WTC11 (cell line): ENCODE measurements at regions not wholly inside any gene's neighbourhood (a gene's known extent, or its start where the extent isn't known, plus 50 kb on each side); places are given as distances from the start of the nearest gene placed in this dataset.

ENCODE experiments used
- ATAC-seq: fragments of 200-7000 bp; cut with Tn5 transposase; 2 replicates; pipeline ENCODE4 v1.10.0; 2021; ENCODE audit warnings: mild to moderate bottlenecking, moderate library complexity
- CTCF ChIA-PET: fragments of 300-600 bp; sonication (Branson Sonifier 250); formaldehyde crosslinking; loops from one replicate; lab custom pipeline; 2021; ENCODE audit warnings: antibody characterized with exemption; lab: Charles Lee
- POLR2A ChIA-PET: fragments of 350-600 bp; sonication (Branson Sonifier 250); formaldehyde crosslinking; loops from one replicate; lab custom pipeline; 2021; ENCODE audit warnings: antibody characterized with exemption; lab: Charles Lee
- DNase-seq: peaks from one replicate; pipeline ENCODE4 v3.0.0; 2021; ENCODE audit warnings: low spot score
- H3K27ac Mint-ChIP-seq: 2 replicates; pipeline ENCODE4 v1.8.0; 2021; ENCODE audit warnings: mixed read lengths
- H3K27me3 Mint-ChIP-seq: 2 replicates; pipeline ENCODE4 v1.8.0; 2021; ENCODE audit warnings: low read depth, mild to moderate bottlenecking, moderate library complexity, mixed read lengths
- H3K36me3 Mint-ChIP-seq: 2 replicates; pipeline ENCODE4 v1.8.0; 2021; ENCODE audit warnings: mixed read lengths
- H3K4me1 Mint-ChIP-seq: 2 replicates; pipeline ENCODE4 v1.8.0; 2022; ENCODE audit warnings: mixed read lengths
- H3K4me3 Mint-ChIP-seq: 2 replicates; pipeline ENCODE4 v1.8.0; 2021; ENCODE audit warnings: mild to moderate bottlenecking, moderate library complexity, mixed read lengths
- H3K9me3 Mint-ChIP-seq: 2 replicates; pipeline ENCODE4 v1.8.0; 2021; ENCODE audit warnings: mixed read lengths
- CBFB ChIP-seq: sonication (generic); formaldehyde crosslinking; IDR thresholded peaks from 2 replicates; pipeline ENCODE4 v1.8.1; 2022; ENCODE audit warnings: mild to moderate bottlenecking, low read depth, missing genetic modification reagents
- CREM ChIP-seq: sonication (generic); formaldehyde crosslinking; IDR thresholded peaks from 2 replicates; pipeline ENCODE4 v1.8.1; 2022; ENCODE audit warnings: mild to moderate bottlenecking, missing genetic modification reagents, moderate library complexity
- EMX1 ChIP-seq: fragments of 250-450 bp; sonication (Bioruptor Pico); IDR thresholded peaks from 2 replicates; pipeline ENCODE4 v1.8.0; 2021; ENCODE audit warnings: mild to moderate bottlenecking
- ETV6 ChIP-seq: sonication (generic); formaldehyde crosslinking; IDR thresholded peaks from 2 replicates; pipeline ENCODE4 v1.8.1; 2022; ENCODE audit warnings: mild to moderate bottlenecking, missing genetic modification reagents
- GABPB1 ChIP-seq: sonication (generic); formaldehyde crosslinking; IDR thresholded peaks from 2 replicates; pipeline ENCODE4 v1.8.1; 2023; ENCODE audit warnings: mild to moderate bottlenecking, missing genetic modification reagents
- GTF2I ChIP-seq: fragments of 250-450 bp; sonication (Bioruptor Pico); conservative IDR thresholded peaks from 2 replicates; pipeline ENCODE4 v1.4.0; 2021; ENCODE audit warnings: mild to moderate bottlenecking
- IRF1 ChIP-seq: sonication (generic); formaldehyde crosslinking; IDR thresholded peaks from 2 replicates; pipeline ENCODE4 v1.8.0; 2023; ENCODE audit warnings: missing genetic modification reagents
- KAT7 ChIP-seq: sonication (generic); formaldehyde crosslinking; IDR thresholded peaks from 2 replicates; pipeline ENCODE4 v1.8.1; 2023; ENCODE audit warnings: missing genetic modification reagents, mild to moderate bottlenecking, borderline replicate concordance
- MYBL2 ChIP-seq: sonication (generic); formaldehyde crosslinking; IDR thresholded peaks from 2 replicates; pipeline ENCODE4 v1.8.1; 2023; ENCODE audit warnings: mild to moderate bottlenecking, moderate library complexity, missing genetic modification reagents
- OVOL2 ChIP-seq: fragments of 250-450 bp; sonication (Bioruptor Pico); IDR thresholded peaks from 2 replicates; pipeline ENCODE4 v1.9.0; 2021; ENCODE audit warnings: mild to moderate bottlenecking, borderline replicate concordance
- PRDM15 ChIP-seq: sonication (generic); formaldehyde crosslinking; IDR thresholded peaks from 2 replicates; pipeline ENCODE4 v1.8.0; 2022; ENCODE audit warnings: missing genetic modification reagents
- PREB ChIP-seq: sonication (generic); formaldehyde crosslinking; IDR thresholded peaks from 2 replicates; pipeline ENCODE4 v1.8.1; 2022; ENCODE audit warnings: mild to moderate bottlenecking, missing genetic modification reagents, moderate library complexity, borderline replicate concordance
- TEAD1 ChIP-seq: sonication (generic); formaldehyde crosslinking; IDR thresholded peaks from 2 replicates; pipeline ENCODE4 v1.8.0; 2022; ENCODE audit warnings: mild to moderate bottlenecking, missing genetic modification reagents
- USF2 ChIP-seq: sonication (generic); formaldehyde crosslinking; IDR thresholded peaks from 2 replicates; pipeline ENCODE4 v1.8.1; 2023; ENCODE audit warnings: mild to moderate bottlenecking, missing genetic modification reagents, moderate library complexity
- ZNF232 ChIP-seq: sonication (generic); formaldehyde crosslinking; IDR thresholded peaks from 2 replicates; pipeline ENCODE4 v1.8.0; 2022; ENCODE audit warnings: mild to moderate bottlenecking, missing genetic modification reagents
- ZNF416 ChIP-seq: fragments of 250-450 bp; sonication (Bioruptor Pico); IDR thresholded peaks from 2 replicates; pipeline ENCODE4 v1.9.0; 2021; ENCODE audit warnings: mild to moderate bottlenecking, inconsistent platforms
- ZNF423 ChIP-seq: fragments of 250-450 bp; sonication (Bioruptor Pico); IDR thresholded peaks from 2 replicates; pipeline ENCODE4 v2.1.2; 2022; ENCODE audit warnings: mild to moderate bottlenecking, moderate library complexity
- ZNF671 ChIP-seq: fragments of 250-450 bp; sonication (Bioruptor Pico); IDR thresholded peaks from 2 replicates; pipeline ENCODE4 v1.8.0; 2021; ENCODE audit warnings: mild to moderate bottlenecking

- peaks cover 4% of the 10 kb centered on the region; the same call in 1 of the 2 replicates for H3K9me3 Mint-ChIP-seq
- no peak overlapping the region for H3K27ac Mint-ChIP-seq
- no peak for DNase-seq
- ChIA-PET CTCF (no interaction called here), POLR2A (no interaction called here)
- no peaks in the 10 kb centered on the region for H3K36me3 Mint-ChIP-seq
- H3K4me3 Mint-ChIP-seq = no peak overlapping the region
- no peaks in the 10 kb centered on the region for H3K4me1 Mint-ChIP-seq
- TF ChIP-seq ZNF423 (no peak), PRDM15 (CRISPR knock-in tag) (no peak)
- no peak for ATAC-seq
- no peaks in the 10 kb centered on the region for H3K27me3 Mint-ChIP-seq
Observed at GRCh38 chr12:28698553-28698952, 450.5 kb upstream of the FAR2 start.

GRCh38 chr12:28699029-28699428 is 450.0 kb upstream of the FAR2 start:
- Mint-ChIP-seq H3K36me3 (no peaks in the 10 kb centered on the region), H3K4me1 (no peaks in the 10 kb centered on the region), H3K27ac (no peak overlapping the region), H3K27me3 (no peaks in the 10 kb centered on the region), H3K9me3 (peaks cover 8% of the 10 kb centered on the region), H3K4me3 (no peak overlapping the region)
- ChIA-PET POLR2A (no interaction called here), CTCF (no interaction called here)
- DNase-seq (no peak), ATAC-seq (no peak)
- TF ChIP-seq IRF1 (CRISPR knock-in tag) = no peak
- no peak for TF ChIP-seq ZNF671 (CRISPR knock-in tag)
- no peak for TF ChIP-seq ZNF232 (CRISPR knock-in tag)
- TF ChIP-seq USF2 (CRISPR knock-in tag) = no peak
- TF ChIP-seq TEAD1 (CRISPR knock-in tag) = no peak
- no peak for TF ChIP-seq KAT7 (CRISPR knock-in tag)
- no peak for TF ChIP-seq ETV6
- no peak for TF ChIP-seq PREB
- TF ChIP-seq OVOL2 (CRISPR knock-in tag) = no peak
- TF ChIP-seq CBFB = no peak
- no peak for TF ChIP-seq PRDM15 (CRISPR knock-in tag)
- TF ChIP-seq MYBL2 (CRISPR knock-in tag) = no peak
- TF ChIP-seq GTF2I (CRISPR knock-in tag) = no peak
- no peak for TF ChIP-seq GABPB1 (CRISPR knock-in tag)
- no peak for TF ChIP-seq CREM (CRISPR knock-in tag)
- TF ChIP-seq ZNF416 (CRISPR knock-in tag) = no peak
- no peak for TF ChIP-seq EMX1 (CRISPR knock-in tag)
